Fibroblast of peridontal ligament (primary cell): ENCODE measurements at regions not wholly inside any gene's neighbourhood (a gene's known extent, or its start where the extent isn't known, plus 50 kb on each side); places are given as distances from the start of the nearest gene placed in this dataset.
"Not testable (repeated sequence)": the region's sequence is repeated elsewhere in the genome, so short reads cannot be mapped to it uniquely, and the experiment has no call there.

Experiments used
- DNase-seq: peaks from one replicate; pipeline ENCODE4 v3.0.0-alpha.2; 2010; ENCODE audit errors: extremely low read depth

DNA sequence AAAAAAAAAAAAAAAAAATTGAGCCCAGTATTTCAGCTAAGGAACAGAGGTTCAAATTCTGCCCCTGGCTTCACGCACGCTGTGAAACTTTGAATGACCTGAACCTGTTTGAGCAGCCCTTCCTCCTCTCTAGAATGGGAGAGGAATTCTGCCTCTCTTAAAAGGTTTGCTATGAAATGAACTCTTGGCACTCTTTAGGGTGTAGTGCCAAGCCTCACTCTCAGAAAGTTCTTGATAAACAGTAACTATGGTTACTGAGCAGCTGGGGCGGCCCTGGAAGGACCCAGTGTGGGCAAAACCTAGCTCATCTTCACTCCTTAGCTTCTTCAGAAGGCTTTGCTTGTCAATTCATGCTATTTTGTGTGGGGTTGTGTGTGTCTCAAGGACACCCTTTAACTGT is 73.7 kb downstream of the GEMIN8 start:
- no peak for DNase-seq

GRCh38 chrX:13955095-13955647 is 74.5 kb downstream of the GEMIN8 start:
- DNase-seq = no peak

- no peak for DNase-seq
These were observed 77.1 kb downstream of the GEMIN8 start for GRCh38 chrX:13952581-13952980.

DNA sequence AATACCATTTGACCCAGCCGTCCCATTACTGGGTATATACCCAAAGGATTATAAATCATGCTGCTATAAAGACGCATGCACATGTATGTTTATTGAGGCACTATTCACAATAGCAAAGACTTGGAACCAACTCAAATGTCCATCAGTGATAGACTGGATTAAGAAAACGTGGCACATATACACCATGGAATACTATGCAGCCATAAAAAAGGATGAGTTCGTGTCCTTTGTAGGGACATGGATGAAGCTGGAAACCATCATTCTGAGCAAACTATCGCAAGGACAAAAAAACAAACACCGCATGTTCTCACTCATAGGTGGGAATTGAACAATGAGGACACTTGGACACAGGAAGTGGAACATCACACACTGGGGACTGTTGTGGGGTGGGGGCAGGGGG is 83.5 kb downstream of the GEMIN8 start:
- DNase-seq = not testable (repeated sequence)

DNA sequence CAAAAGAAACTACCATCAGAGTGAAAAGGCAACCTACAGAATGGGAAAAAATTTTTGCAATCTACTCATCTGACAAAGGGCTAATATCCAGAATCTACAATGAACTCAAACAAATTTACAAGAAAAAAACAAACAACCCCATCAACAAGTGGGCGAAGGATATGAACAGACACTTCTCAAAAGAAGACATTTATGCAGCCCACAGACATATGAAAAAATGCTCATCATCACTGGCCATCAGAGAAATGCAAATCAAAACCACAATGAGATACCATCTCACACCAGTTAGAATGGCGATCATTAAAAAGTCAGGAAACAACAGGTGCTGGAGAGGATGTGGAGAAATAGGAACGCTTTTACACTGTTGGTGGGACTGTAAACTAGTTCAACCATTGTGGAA is 83.9 kb downstream of the GEMIN8 start:
- not testable (repeated sequence) for DNase-seq

- no peak for DNase-seq
These were observed 89.0 kb downstream of the GEMIN8 start for GRCh38 chrX:13940671-13941070.

GRCh38 chrX:13939741-13940597 is 89.7 kb downstream of the GEMIN8 start:
- DNase-seq = no peak

- DNase-seq = no peak
These were observed 90.7 kb downstream of the GEMIN8 start for GRCh38 chrX:13938829-13939530.

- no peak for DNase-seq
These were observed 91.5 kb downstream of the GEMIN8 start for GRCh38 chrX:13938051-13938828.

DNA sequence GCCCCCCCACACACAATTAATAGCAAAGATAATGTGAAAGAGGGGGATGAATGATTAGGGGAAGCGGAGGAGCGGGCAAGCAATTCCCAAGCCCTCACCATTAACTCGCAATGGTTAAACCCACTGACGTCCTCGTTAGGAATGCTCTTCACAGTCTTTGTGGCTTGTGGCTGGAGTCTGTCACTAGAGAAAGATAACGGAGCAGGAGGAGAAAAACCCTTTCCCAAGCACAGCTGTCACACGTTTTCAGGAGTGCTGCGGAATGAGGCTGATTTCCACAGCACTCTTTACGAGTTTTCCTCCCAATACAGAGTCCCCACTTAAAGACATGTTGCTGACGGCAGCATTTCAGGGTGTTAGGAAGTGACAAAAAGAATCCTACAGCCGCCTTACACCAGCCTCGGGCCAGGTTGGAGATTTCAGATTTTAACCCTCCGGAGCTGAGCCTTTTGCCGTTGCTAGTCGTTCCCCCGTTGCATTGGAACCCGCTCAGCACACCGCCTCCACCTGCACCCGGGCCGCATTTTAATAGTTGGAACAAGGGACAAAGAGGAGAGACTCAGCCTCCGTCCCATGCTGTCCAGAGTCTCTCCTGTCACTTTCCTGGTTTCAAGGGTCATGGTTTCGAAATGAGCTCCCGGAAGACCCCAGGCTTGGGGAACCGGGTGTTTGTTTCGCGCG is 92.2 kb downstream of the GEMIN8 start:
- peak; percentile 9 for DNase-seq

GRCh38 chrX:13936521-13937225 is 93.0 kb downstream of the GEMIN8 start:
- no peak for DNase-seq

DNA sequence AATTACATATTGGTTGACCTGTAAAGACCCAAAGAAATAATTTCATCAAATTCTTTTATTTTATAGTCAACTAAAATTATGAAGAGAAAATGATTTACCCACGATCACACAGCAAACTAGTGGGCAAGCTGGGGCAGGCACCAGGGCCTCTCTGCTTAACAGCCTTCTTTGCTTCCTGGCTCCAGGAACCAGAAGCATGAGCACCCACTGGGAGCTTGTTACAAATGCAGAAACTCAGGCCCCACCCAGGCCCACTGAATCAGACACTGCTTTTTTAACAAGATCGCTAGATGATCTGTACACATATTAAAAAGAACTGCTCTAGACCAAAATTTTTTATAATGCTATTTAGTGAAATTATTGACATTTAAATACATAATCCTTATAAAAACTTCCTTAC is 95.0 kb downstream of the GEMIN8 start:
- no peak for DNase-seq

DNA sequence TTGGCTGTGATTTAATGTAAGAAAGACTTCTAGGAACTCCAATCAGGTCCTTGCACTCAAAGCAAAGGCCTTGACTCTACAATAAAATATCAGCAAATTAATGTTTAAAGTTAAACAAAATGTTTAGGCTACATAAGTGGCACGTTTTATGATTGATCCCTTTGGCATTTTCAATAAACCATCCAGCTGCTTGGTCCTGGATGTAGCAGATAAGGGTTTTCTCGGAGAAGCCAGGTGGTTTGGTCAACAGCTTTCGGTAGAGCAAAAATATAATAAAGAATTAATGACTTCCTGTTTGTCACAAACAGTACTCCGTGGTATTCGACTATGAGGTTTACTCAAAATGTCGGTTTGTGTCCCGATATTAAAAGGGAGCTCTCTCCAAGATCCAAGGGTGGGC is 95.8 kb downstream of the GEMIN8 start:
- DNase-seq = no peak

- DNase-seq = no peak
These were observed 96.3 kb downstream of the GEMIN8 start for GRCh38 chrX:13933352-13933751.

- no peak for DNase-seq
These were observed 97.3 kb downstream of the GEMIN8 start for GRCh38 chrX:13932416-13932815.

- no peak for DNase-seq
These were observed 102.5 kb downstream of the GEMIN8 start for GRCh38 chrX:13927175-13927574.

- no peak for DNase-seq
These were observed 105.8 kb downstream of the GEMIN8 start for GRCh38 chrX:13923845-13924244.

- DNase-seq = no peak
These were observed 106.4 kb upstream of the GPM6B start for GRCh38 chrX:13923289-13923688.

DNA sequence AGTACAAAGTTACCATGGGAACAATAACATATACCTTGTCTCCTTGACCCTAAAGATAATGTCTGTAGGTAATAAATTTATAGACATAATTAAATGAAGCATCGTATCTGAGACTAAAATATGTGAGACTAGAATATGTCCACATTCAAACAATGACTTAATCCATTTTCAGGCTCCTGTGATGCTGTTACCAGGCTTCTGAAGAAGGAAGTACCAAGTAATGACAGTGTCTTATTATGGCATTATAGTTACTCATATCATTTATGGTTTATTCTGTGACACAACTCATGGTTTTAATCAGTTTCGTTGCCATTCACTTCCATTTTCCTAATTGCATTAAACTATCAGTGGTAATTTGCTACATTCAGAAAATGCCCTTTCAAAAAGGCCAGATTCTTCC is 100.6 kb upstream of the GPM6B start:
- DNase-seq = no peak

DNA sequence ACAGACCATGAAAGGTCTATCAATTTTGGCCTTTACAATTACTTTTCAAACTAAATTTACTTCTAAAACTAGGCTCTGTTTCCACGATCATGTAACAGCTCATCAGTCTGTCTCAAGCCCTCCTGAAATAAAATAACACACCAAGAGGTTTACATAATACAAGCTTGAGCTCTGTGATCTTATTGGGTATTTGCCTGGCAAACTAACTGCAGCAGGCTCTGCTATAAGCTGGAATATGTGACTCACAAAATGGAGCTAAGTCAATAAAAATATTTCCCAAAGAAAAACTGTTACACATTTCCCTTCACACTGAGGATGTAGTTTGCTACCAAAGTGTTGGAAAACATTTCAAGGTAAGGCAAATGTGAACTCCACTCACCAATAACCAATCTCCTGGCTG is 94.7 kb upstream of the GPM6B start:
- DNase-seq = peak; percentile 67

DNA sequence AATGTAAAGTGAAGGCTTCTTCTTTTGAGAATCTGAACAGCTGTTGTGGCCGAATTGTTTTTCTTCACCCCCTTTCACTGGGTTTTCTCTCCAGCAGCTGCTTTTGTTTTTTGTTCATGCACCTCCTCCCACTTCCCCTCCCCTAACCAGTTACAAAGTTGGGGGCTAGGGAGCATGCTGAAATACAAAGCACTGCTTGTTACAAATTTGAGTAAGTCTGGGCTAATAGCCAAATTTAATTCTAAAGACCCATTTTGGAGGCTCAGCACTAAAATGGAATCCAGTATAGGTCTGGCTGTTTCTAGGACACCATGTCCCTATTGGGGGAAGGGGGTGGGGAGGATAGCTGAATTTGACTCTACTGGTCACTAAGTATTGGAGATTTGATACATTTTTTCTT is 89.2 kb upstream of the GPM6B start:
- no peak for DNase-seq
